Kidney (tissue), 13 donors: ENCODE measurements at regions not wholly inside any gene's neighbourhood (a gene's known extent, or its start where the extent isn't known, plus 50 kb on each side); places are given as distances from the start of the nearest gene placed in this dataset.

Source experiments
- DNase-seq, 5 donors: peaks; one replicate each; pipeline ENCODE4 v3.0.0-alpha.2; 2013 to 2020
- FAIRE-seq: peaks from 2 replicates; lab custom pipeline; 2012; peaks lifted over from hg19 to GRCh38; lab: Jason Lieb, UNC
- H3K27ac ChIP-seq, 2 donors: one replicate each; pipeline ENCODE4 v1.7.0; 2013; ENCODE audit warnings: low read depth in 2 of 2, low read length in 2 of 2, inconsistent platforms in 1 of 2
- H3K27me3 ChIP-seq: one replicate; pipeline ENCODE4 v1.7.1; 2013; ENCODE audit warnings: low read length, inconsistent platforms; ENCODE audit not compliant: control insufficient read depth, insufficient read depth
- H3K36me3 ChIP-seq, 3 donors: one replicate each; pipeline versions ENCODE4 v1.7.0 to v1.7.1; 2013; ENCODE audit warnings: low read length in 3 of 3, control low read depth in 1 of 3, inconsistent platforms in 1 of 3; ENCODE audit not compliant: insufficient read depth in 3 of 3, control insufficient read depth in 2 of 3
- H3K4me1 ChIP-seq, 3 donors: one replicate each; pipeline versions ENCODE4 v1.7.0 to v1.7.1; 2013; ENCODE audit warnings: low read length in 3 of 3, inconsistent platforms in 1 of 3, low read depth in 1 of 3; ENCODE audit not compliant: control insufficient read depth in 2 of 3, insufficient read depth in 2 of 3
- H3K4me3 ChIP-seq, 3 donors: one replicate each; pipeline versions ENCODE4 v1.7.0 to v1.8.1; 2013; ENCODE audit warnings: low read length in 3 of 3, control low read depth in 1 of 3, inconsistent platforms in 1 of 3
- H3K9ac ChIP-seq, 3 donors: one replicate each; pipeline versions ENCODE4 v1.7.0 to v1.7.1; 2013; ENCODE audit warnings: low read length in 3 of 3, control low read depth in 1 of 3, inconsistent platforms in 1 of 3
- H3K9me3 ChIP-seq, 3 donors: one replicate each; pipeline versions ENCODE4 v1.7.0 to v1.7.1; 2013; ENCODE audit warnings: low read length in 3 of 3, control low read depth in 1 of 3, inconsistent platforms in 1 of 3; ENCODE audit not compliant: control insufficient read depth in 2 of 3, insufficient read depth in 1 of 3
- intact Hi-C: fragments of 100-400 bp; cut with DNase I; formaldehyde crosslinking; loops from one replicate; pipeline ENCODE4 v1.11.1; 2022
- TF ChIP-seq, protein P1 (sequence below): IDR thresholded peaks from 3 replicates; pipeline ENCODE4 v1.5.1; 2012; ENCODE audit warnings: mild to moderate bottlenecking, moderate library complexity, borderline replicate concordance; ENCODE audit not compliant: insufficient read depth; ENCODE audit errors: extremely low read depth
- donor health status: control.
- donor health status: control.
- donor health status: control.
- donor health status: control.
- donor health status: control.
- donor health status: DM: yes; HTN: yes; CAD: no.
- donor health status: Normal renal cell carcinoma (clear cell type).

DNA sequence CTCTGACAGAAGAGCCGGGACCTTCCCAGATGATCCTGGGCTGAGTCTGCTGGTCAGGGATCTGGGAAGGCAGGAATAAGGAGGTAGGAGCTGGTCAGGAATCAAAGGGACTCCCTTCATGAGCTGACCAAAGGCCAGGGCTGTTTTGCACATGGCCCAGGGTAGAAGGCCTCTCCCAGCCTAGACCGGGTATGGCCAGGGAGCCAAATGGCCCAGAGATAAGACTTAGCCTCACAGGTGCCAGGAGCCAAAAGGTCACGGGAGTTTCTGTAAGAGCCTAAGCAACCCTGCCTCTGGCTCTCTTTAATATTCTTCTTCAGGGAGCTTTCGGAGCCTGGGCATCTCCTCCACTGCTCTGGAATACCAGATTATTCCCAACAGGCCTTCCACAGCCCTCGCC, 191.3 kb upstream of the PWP1 start:
- Histone ChIP-seq H3K27me3 (no peaks in the 10 kb centered on the region), H3K4me1 (peaks cover 0 to 10% (median 3%) of the 10 kb centered on the region in 3 donors), H3K9ac (no peak overlapping the region), H3K9me3 (no peaks in the 10 kb centered on the region), H3K36me3 (no peaks in the 10 kb centered on the region), H3K27ac (no peak overlapping the region), H3K4me3 (no peak overlapping the region)
- intact Hi-C loops = no loop called here
- TF ChIP-seq, protein P1, sequence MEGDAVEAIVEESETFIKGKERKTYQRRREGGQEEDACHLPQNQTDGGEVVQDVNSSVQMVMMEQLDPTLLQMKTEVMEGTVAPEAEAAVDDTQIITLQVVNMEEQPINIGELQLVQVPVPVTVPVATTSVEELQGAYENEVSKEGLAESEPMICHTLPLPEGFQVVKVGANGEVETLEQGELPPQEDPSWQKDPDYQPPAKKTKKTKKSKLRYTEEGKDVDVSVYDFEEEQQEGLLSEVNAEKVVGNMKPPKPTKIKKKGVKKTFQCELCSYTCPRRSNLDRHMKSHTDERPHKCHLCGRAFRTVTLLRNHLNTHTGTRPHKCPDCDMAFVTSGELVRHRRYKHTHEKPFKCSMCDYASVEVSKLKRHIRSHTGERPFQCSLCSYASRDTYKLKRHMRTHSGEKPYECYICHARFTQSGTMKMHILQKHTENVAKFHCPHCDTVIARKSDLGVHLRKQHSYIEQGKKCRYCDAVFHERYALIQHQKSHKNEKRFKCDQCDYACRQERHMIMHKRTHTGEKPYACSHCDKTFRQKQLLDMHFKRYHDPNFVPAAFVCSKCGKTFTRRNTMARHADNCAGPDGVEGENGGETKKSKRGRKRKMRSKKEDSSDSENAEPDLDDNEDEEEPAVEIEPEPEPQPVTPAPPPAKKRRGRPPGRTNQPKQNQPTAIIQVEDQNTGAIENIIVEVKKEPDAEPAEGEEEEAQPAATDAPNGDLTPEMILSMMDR = no peak
- FAIRE-seq = no peak
- DNase-seq = no peak

DNA sequence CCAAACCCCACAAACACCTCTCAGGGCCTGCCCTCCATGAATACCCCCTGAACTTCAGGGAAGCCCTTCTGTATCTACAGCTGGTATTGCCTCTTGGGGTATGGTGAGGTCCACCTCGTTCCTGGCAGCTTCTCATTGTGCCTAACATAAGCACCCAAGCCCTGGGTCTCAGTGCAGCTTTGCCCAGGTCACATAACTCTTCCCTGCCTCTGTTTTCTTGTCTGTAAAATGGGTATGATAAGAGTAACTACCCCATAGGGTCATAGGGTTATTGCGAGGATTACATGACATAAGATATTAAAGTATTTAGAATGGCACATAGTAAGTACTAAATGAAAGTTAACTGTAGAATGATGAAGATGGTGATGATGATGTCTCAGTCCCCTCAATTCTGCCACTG, 190.0 kb upstream of the PWP1 start:
- TF ChIP-seq, protein P1 = no peak
- FAIRE-seq (no peak), DNase-seq (no peak)
- Histone ChIP-seq H3K27ac (no peak overlapping the region), H3K36me3 (no peaks in the 10 kb centered on the region), H3K9ac (no peak overlapping the region), H3K4me1 (peaks cover 0 to 10% (median 0%) of the 10 kb centered on the region in 3 donors), H3K9me3 (no peaks in the 10 kb centered on the region), H3K4me3 (no peak overlapping the region), H3K27me3 (no peaks in the 10 kb centered on the region)
- intact Hi-C loops = no loop called here

DNA sequence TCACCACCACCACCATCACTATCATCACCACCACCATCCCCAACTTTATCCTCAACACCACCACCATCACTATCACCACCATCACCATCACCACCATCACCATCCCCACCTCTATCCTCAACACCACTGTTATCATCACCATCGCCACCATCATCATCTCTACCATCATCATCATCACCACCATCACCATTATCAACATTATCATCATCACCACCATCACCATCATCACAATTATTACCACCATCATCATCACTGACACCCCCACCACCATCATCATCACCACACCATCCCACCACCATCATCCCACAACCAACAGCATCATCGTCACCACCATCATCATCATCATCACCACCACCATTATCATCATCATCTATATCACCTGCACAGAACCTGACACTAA, 188.4 kb upstream of the PWP1 start:
- DNase-seq (no peak), FAIRE-seq (no peak)
- no peaks in the 10 kb centered on the region for H3K27me3 ChIP-seq
- intact Hi-C loops = no loop called here
- no peak overlapping the region for H3K9ac ChIP-seq
- H3K27ac ChIP-seq = no peak overlapping the region
- TF ChIP-seq, protein P1 = no peak
- no peaks in the 10 kb centered on the region for H3K9me3 ChIP-seq
- peaks cover 0 to 10% (median 0%) of the 10 kb centered on the region in 3 donors for H3K4me1 ChIP-seq
- no peak overlapping the region for H3K4me3 ChIP-seq
- no peaks in the 10 kb centered on the region for H3K36me3 ChIP-seq

DNA sequence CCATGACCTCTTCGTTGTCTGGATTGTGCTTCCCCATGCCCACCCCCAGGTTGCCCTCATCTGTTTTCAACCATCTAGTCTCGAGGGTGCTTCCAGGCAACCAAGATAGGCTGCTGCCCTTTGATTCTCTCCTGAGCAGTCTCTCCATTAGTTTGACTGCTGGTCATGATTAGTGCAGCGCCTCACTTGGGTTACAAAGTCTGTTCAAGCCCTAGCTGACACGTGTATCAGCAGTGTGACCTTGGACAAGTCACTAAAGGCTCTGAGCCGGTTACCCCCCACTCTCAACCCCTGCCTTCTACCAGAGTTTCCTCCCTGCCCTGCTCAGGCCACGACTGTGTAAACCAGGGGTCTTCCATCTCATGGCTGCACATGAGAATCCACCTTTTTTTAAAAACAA, 185.3 kb upstream of the PWP1 start:
- intact Hi-C loops = no loop called here
- FAIRE-seq = no peak

More for the DNA sequence above, 185.3 kb upstream of the PWP1 start:
- H3K4me1 ChIP-seq = no peaks in the 10 kb centered on the region
- no peak overlapping the region for H3K9ac ChIP-seq
- no peak overlapping the region for H3K27ac ChIP-seq
- H3K9me3 ChIP-seq = no peaks in the 10 kb centered on the region
- TF ChIP-seq, protein P1 = no peak
- no peak overlapping the region for H3K4me3 ChIP-seq
- peak in 1 of 5 donors; percentile 9 for DNase-seq
- no peaks in the 10 kb centered on the region for H3K27me3 ChIP-seq
- H3K36me3 ChIP-seq = no peaks in the 10 kb centered on the region
